OCI-M2 (cell line): ENCODE measurements at regions not wholly inside any gene's neighbourhood (a gene's known extent, or its start where the extent isn't known, plus 50 kb on each side); places are given as distances from the start of the nearest gene placed in this dataset.

Experiments
- DNase-seq: peaks from one replicate; lab custom pipeline; 2025; ENCODE audit not compliant: unreplicated experiment; lab: John Stamatoyannopoulos, UW

DNA sequence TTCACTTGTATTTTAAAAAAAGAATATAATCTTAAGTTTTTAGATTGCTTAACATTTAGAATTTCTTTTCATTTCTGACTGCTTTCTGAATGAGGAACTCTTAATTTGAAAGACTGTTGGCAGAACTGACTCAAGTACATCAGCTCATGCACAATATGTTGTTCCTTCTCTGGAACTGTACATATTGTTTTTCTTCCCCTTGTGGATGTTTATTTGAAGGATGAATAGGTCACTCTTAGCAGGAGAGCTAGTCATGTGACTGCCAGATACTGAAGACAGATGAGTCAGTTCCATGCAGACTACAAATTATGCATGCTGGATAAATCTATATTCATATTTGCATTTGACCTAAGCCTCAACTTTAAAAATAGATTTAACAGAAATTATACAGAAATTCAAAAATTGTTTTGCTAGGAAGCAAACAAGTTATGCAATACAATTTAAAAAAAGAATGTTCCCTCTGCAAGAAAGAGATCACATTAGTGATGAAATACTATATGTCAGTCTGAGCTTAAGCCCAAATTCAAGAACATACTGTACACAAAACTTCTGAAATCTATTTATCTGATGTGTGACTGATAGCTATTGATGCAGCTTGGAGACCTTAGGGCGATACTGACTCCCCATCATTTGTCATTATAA is 1274.9 kb upstream of the GJE1 start:
- no peak for DNase-seq

DNA sequence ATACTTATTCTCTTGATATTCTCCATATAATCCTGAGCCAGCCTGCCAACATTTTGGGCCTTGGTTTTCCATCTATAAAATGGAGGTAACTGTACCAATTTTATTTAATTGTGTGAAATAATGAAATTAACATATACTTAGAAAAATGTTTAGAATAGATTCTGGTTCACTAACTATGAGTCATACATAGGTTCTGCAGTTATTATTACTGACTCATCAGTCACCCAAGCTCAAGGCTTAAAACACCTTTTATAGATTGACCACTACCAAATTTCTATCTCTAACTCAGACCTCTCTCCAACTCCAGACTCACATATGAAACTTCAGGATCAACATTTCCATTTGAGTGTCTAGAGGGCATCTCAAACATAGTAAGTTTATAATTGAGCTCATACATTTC is 1277.2 kb upstream of the GJE1 start:
- DNase-seq: no peak

DNA sequence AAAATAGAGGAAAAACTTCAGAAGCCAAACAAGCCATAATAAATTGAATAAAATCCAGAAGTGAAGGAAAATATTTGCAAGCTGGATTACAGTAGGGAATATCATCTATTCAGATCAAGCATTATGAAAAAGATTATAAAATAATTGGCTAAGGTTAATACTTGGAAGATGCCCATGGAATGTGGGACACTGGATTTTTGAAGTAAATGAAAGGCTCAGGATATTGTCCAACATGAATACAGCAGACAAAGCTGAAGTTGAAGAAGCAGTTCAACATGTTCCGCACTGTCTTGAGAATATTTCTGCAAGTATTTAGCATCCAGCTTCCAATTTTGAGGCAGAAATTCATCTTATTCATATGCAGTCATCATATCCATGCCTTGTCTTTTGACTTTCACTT is 1278.4 kb upstream of the GJE1 start:
- DNase-seq: no peak

DNA sequence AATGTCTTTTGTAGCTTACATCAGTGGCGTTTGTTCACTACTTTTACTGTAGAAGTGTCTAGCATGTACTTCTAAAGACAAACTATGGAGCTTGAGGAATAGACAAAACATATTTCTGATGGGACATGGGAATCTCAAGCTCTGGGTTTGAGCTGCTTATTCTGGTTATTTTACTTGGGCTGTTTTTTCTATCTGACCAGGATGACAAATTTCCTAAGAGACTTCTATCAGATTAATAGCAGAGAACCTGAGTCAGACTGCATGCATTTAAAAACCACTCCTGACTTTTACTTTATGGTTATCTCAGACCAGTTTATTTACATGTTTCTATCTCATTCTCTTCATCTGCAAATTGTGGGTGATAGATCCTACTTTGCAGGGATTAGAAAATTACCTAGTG is 1282.3 kb upstream of the GJE1 start:
- no peak for DNase-seq

DNA sequence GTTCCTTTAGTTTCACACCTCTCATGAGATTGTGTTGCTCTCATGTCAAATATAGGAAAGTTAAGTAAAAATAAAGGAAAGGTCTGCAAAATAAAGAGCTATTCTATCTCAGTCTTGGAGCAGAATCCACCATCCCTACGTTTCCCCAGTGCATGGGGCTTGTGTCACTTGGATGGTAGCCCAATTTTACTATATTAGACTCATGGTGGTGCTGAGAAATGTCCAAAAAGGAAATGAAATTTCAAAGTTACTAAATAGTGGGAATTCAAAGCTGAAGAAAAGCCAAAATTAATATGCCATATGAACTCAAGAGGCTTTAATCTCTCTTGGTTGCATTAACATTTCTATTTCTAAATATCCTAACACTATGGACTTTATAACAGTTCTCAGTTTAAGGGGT is 1283.3 kb upstream of the GJE1 start:
- DNase-seq: no peak

DNA sequence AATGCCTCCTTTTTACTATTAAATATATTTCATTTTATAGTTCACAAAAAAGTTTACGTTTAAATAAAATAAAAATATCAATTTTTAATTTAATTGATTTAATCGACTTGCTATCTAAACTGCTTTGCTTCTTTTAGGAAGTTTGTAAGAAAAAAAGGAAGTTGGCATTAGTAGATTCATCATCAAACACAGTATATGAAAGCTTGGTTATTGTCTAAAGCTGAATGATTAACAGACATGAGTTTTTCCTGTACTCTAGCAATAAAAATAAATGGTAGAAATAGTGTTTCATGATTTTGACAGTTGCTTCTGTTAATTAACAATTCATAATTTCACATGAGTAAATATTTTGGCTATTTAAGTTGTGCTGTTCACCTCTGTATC is 1285.5 kb upstream of the GJE1 start:
- DNase-seq: no peak

DNA sequence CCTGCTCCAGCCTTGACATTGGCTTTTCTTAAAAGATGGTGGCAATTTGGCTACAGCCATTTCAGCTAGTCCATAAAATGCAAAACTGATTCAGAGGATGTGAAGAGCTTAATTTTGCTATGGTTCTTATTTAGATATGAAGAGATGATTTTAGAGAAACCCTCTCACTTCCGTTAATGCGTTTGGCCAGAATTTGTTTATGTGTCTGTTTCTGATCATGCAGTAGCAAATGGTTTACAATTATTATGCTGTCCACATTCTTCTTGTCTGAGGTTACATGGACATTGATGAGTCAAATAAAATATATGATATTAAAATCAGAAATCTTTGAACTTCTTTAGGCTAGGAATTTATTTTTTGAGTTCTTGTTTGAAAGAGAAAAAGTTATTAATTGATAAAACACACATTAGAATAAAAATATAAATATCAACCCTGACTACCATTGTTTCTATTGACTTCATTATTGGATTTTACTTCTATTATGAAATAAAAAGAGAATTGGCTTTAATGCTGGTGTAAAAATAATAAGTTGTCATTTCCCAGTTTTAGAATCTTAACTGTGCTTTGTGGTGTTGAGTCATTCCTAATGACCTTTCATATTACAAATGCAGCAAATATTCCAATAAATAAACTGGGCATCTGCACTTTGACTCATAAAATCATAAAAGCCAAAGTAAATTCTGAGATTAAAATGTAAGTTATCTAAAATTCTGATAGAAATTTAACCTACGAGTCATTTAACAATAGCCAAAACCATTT is 1286.0 kb upstream of the GJE1 start:
- DNase-seq: no peak

DNA sequence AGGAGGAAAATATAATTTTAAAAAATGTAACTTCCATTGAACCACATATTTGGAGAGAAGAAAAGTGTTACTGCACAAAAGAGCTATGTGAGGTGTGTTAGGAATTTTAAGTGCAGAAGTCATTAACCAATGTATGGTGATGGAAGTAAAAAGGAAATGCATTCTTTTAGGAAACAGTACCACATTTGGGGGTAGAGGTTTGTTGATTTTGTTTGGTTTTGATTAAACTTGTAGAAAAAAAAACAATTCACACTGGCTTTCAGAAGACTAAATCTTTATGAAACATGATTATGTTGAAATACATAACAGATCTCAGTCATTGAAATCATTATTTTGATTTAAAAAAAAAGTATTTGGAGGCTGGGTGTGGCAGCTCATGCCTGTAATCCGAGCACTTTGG is 1287.0 kb upstream of the GJE1 start:
- no peak for DNase-seq

DNA sequence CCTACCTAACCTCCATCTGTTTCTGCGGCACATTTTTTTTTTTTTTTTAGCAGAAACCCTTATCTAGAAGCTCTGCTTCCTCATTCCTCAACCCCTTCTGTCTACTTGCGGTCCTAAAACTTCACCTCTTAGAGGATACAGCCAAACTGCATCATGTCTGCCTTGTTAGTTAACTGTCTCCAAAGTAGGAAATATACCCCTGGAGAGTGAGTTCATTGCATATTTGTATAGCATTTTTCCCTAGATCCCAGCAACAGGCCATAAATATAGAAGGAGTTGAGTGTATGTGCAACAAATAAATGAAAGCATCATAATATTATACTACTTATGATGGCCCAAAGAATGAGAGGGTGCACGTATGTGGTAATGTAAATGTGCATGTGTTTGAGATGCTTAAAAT is 1288.6 kb upstream of the GJE1 start:
- DNase-seq: no peak

DNA sequence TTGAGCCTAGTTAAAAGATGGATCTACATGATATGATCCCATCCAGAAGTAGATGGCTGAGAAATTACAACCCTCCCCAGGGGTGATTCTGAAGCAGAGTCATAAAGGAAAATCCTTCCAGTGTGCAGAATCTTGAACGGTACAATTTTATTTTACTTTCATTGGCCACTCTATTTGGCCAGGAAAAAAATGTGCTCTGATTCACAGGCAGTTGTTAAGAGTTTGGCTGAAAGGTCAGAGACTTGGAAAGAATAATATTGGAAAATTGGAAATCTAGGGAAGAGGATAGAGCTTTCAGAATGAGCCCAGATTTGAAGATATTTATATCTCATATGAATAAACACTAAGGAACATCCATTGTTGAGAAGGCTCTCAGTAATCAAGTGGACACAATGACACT is 1299.3 kb upstream of the GJE1 start:
- DNase-seq: no peak

DNA sequence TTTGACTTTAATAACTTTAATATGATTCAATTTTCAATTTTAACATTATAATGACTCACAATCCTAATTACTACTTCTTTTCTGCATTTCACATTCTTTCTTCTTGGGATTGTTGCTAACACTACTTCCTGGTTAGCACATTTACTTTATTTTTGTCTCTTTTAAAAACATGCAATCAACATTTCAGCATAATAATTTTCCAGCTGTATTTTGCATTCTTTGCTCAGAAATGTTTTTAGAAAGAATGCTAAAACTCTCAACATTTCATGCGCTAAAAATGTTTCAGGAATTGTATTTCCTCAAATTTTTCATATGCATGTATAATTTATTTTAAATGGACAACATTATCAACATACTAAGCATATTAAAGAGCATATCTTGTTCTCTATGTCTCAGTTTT is 1302.1 kb upstream of the GJE1 start:
- DNase-seq: no peak

DNA sequence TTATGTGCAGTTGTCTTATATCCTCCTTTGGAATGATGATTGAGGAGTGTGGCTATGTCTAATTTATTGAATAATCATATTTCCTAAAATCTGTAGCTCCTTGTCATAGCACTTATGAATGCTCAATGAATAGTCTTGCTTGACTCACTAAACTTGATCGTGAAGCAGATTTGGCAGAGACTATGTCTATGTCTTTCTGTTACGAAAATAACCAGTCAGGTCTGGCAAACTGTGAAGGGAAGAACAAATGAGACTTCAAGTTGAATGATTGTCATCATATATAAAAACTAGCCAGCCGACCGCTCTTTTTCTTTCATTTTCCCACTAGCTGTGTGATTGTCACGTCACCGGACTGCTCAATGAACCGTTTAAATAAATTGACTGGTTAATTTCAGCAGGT is 1303.9 kb upstream of the GJE1 start:
- no peak for DNase-seq

DNA sequence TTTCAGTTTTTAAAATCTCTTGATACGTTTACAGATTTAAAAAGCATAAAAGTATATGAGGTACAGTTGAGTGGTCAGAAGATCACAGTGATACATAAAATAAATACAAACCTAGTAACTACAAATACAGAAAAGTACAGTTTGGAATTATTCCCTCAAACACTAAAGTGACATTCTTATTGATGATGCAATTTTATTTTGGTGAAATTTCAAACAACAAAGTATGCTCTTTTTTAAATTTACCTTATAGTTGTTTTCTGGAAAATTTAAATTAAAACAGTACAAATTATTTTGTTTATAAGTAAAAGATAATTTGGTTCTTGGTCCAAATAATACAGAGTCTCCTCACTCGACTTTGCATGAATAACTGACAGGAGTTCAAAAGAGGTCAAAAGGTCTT is 1305.1 kb upstream of the GJE1 start:
- no peak for DNase-seq

DNA sequence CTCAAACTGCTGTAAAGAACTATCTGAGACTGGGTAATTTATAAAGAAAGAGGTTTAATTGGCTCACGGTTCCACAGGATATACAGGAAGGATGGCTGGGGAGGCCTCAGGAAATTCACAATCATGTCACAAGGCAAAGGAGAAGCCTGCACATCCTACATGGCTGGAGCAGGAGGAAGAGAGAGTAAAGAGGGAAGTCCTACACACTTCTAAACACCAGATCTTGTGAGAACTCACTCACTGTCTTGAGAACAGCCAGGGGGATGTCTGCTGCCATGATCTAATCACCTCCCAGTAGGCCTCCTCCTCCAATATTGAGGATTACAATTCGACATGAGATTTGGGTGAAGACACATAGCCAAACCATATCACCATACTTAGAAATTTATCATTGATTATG is 1307.0 kb upstream of the GJE1 start:
- DNase-seq: no peak

DNA sequence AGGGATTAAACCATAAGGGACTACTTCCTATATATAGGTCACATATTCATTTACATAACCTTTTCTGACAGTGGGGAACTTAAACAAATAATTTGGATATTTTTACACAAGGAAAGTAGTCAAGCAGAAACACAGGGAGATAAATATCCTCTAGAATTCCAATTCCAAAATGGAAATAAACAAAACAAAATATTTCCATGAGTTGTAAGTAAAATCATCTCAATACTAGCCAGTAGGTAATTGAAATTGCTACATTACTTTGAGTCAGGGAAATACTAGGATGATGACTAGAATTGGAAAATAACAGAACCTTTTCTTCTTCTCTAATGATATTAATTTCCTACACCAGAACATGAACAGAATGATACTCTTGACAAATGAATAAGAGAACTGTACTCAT is 1308.1 kb upstream of the GJE1 start:
- no peak for DNase-seq

DNA sequence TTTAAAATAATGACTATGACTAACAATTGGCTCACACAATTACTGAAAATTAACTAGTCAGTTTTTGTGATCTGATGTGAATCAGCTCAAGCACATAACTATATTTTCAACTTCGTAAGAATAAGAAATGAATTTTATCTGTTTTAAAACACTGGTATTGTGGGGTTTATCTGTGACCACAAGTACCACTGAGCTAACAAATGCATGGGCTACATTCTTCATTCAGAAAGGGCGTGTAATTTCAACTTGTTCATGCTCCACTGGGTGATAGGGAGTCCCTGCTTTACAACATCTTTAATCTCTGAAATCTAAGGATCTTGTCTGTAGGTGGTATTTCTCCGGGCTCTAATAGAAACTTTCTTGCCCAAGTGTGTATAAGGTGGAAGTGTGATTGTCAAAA is 1311.5 kb upstream of the GJE1 start:
- DNase-seq: no peak

DNA sequence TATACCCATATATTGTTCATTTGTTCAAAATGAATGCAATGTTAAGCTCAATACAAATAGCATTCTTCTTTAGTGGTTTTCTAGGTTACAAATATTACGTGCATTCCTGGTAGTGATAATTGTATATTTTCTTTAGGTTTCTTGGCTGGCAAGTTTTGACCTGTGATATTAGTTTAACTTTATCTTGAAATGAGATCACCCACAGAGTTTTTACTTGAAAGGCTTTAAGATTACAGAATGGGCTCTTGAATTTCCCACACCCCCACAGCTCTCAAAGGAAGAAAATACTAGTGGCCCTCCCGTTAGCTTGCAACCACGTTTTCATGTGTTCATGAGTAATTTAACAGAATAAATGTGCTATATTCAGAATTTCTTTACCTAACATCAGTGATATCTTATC is 1315.5 kb upstream of the GJE1 start:
- DNase-seq: no peak

DNA sequence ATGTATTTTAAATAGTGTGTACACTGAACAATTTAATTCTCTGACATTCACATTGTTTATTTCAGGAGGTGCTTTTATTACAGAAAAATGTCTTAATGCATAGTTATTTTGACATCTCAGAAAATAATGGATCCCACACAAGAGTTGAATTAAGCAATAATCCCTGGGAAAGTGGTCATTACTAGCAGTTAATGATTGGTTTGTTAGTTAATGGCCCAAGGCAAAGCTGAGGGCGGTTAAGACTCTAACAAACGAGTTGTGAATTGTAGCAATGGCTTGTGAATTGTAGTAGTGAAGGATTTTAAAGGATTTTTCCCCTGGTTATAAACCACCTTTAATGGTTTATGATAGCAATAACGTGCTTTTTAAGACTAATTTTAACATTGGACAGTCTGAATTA is 1316.0 kb upstream of the GJE1 start:
- no peak for DNase-seq

DNA sequence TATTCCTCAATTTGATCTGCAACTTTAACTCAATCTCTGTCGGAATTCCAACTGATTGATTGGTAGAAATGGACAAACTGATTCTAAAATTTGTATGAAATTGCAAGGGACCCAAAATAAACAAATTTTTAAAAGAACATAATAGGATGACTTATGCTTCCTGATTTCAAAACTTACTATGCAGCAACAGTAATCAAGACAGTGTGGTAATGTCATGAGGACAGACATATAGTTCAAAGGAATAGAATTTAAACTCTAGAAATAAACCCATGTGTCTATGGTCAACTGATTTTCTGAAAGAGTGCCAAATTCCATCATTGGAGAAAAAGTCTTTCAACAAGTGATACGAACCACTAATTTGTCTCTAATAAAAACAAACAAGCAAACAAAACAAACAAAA is 1320.1 kb upstream of the GJE1 start:
- no peak for DNase-seq

DNA sequence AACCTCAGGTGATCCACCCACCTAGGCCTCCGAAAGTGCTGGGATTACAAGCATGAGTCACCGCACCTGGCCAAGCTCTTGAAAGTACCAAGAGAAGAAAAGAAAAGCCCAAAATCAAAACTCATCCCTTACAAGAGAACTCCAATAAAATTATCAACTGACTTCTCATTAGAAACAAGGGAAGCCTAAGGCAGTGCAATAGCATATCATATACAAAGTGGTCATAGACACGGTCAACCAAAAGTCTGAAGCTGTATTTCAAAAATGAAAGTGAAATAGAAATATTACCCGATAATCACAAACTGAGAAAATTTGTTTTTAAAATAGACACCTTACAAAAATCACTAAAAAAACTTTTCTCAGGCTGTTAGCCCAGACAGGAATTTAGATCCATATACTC is 1321.1 kb upstream of the GJE1 start:
- no peak for DNase-seq

DNA sequence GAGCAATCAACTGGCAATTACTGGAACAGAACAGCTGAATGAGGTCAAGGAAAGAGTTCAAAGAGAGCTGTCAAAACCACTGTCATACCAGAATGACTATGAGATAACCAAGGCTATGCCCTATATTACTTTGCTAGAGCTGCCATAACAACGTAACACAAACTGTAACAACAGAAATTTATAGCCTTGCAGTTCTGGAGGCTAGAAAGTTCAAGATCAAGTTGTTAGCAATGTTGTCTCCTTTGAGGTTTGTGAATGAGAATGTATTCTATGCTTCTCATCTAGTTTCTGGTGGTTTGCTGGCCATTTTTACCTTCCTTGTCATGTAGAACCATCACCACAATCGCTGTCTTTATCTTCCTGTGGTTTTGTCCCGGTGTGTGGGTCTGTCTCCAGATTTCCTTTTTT is 1323.0 kb upstream of the GJE1 start:
- no peak for DNase-seq

DNA sequence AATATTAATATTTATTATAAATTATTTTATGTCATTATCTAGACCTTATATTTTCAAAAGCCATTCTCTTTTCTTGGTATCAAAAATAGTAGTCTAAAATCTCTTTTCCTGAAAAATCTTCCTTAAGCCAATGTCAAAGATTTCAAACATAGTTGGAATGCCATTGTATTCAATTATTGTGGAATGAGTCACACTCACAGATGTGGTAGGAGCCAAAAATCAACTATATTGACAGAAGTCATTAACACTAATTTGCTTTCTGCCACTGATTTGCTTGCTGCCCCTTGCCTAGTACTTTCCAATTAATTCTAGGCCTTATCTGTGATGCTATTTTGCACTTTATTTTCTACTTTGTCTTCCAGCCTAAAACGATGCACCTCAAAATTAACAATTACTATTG is 1326.3 kb upstream of the GJE1 start:
- no peak for DNase-seq

DNA sequence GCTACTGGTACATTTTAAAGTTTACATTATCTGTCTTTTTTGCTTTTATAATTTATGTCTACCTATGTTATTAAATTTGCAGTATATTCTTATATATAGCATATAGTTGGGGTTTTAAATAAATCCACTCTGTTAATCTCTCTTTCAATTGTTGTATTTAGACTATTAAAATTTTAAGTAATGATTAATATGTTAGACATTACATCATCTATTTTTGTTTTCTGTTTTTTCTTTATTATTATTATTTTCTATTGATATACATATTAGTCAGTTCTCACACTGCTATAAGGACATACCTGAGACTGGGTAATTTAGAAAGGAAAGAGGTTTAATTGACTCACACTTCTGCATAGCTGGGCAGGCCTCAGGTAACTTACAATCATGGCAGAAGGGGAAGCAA is 1338.2 kb upstream of the GJE1 start:
- no peak for DNase-seq
